ENCODE measurements at regions not wholly inside any gene's neighbourhood (a gene's known extent, or its start where the extent isn't known, plus 50 kb on each side); places are given as distances from the start of the nearest gene placed in this dataset.

DNA sequence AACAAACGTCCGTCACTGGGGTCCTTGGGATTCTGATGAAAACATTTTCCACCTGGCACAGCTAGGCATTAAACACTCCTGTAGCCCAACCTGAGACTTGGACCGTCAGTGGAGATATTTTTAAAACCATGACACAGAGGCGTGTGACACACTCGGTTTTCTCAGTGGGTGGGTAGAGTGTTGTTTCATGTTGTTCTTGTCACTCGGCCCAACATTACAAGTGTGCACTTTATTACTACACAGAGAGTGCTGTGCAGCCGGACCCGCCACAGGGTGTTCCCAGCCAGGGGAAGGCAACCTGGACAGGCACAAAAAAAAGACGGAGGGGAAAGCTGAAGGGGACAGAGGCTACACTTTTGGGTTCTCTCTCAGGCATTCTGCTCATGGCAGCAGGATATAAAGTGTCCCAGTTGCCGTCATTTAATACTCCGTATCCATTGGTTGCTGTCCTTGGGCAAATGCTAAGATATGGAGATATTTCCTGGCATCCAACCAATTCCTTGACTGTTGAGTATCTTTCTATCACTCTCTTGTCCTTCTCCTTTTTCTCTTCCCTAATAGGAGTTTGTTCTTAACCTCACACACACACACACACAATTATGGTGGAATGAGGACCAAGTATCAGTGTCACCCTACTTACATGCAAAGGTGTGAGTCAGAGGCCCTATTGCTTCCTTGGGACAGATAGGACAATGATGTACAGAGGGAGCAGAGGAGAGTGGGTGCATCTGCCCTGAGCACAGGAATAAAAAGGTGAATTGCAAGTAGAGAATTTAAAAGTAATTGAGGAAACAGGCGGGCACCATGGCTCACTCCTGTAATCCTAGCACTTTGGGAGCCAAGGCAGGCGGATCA, 154.1 kb upstream of the SOX9 start:
- TF ChIP-seq TCF7L2 (IDR thresholded peaks at IDR 0.05; ENCODE audit: low read depth, low read length), result no peak
- TF ChIP-seq CTCF (IDR thresholded peaks at IDR 0.05), result no peak
- TF ChIP-seq POLR2AphosphoS5 (IDR thresholded peaks at IDR 0.05; ENCODE audit: low read depth, low read length), result no peak

Measured in Panc1 (cell line).